ENCODE measurements at regions not wholly inside any gene's neighbourhood (a gene's known extent, or its start where the extent isn't known, plus 50 kb on each side); places are given as distances from the start of the nearest gene placed in this dataset.
A peak's percentile ranks its signal among the peaks of the same experiment; 100 is the strongest.

DNA sequence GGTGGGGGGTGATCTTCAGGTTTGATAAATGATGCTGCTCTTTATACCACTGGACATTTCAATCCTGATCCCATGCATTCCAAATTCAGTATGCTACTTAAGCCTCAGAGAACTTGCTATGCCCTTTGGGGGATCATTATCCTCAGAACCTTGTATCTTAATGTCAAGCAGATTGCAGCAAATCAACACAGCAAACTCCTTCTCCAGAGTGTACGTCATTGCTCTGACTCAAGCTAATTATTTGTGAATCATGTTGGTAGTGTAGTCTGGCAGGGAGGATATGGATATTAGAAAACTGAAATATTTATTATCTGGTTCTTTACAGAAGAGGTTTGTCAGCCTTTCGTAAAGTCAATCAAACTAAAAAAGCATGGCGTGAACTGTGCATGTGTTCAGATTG is 562.5 kb upstream of the FAM98A start:
- Histone ChIP-seq H3K79me2 (replicated peaks; ENCODE audit: insufficient read depth, low read length) (no peaks in the 10 kb centered on the region), H3F3A (ENCODE audit: insufficient read depth, low read length, poor library complexity, severe bottlenecking) (no peaks in the 10 kb centered on the region), H3K9ac (ENCODE audit: low read length) (no peak overlapping the region), H3K27ac (ENCODE audit: low read length) (peak overlapping the region; percentile 29), H3K9me2 (ENCODE audit: insufficient read depth, low read length) (no peaks in the 10 kb centered on the region), H4K20me1 (ENCODE audit: insufficient read depth) (no peaks in the 10 kb centered on the region), H3K9me3 (ENCODE audit: low read length) (no peaks in the 10 kb centered on the region), H3K36me3 (ENCODE audit: insufficient read depth, low read length) (no peaks in the 10 kb centered on the region), H3K27me3 (ENCODE audit: insufficient read depth, low read depth, low read length) (no peaks in the 10 kb centered on the region), H2AFZ (ENCODE audit: low read depth, low read length) (no peak overlapping the region), H3K4me2 (ENCODE audit: low read length) (no peak overlapping the region), H3K4me3 (ENCODE audit: low read length) (no peak overlapping the region)
- TF ChIP-seq SMC3 (conservative IDR thresholded peaks at IDR 0.05; ENCODE audit: poor library complexity) = no peak
- no peak for TF ChIP-seq MXI1 (conservative IDR thresholded peaks at IDR 0.05; ENCODE audit: poor library complexity, severe bottlenecking)
- TF ChIP-seq, protein P1, sequence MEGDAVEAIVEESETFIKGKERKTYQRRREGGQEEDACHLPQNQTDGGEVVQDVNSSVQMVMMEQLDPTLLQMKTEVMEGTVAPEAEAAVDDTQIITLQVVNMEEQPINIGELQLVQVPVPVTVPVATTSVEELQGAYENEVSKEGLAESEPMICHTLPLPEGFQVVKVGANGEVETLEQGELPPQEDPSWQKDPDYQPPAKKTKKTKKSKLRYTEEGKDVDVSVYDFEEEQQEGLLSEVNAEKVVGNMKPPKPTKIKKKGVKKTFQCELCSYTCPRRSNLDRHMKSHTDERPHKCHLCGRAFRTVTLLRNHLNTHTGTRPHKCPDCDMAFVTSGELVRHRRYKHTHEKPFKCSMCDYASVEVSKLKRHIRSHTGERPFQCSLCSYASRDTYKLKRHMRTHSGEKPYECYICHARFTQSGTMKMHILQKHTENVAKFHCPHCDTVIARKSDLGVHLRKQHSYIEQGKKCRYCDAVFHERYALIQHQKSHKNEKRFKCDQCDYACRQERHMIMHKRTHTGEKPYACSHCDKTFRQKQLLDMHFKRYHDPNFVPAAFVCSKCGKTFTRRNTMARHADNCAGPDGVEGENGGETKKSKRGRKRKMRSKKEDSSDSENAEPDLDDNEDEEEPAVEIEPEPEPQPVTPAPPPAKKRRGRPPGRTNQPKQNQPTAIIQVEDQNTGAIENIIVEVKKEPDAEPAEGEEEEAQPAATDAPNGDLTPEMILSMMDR (IDR thresholded peaks at IDR 0.05; ENCODE audit: poor library complexity, severe bottlenecking) = no peak
- no peak for TF ChIP-seq EZH2 (IDR thresholded peaks at IDR 0.05; ENCODE audit: borderline replicate concordance, insufficient read depth, low read length, poor library complexity, severe bottlenecking)
- no peak for TF ChIP-seq EP300 (conservative IDR thresholded peaks at IDR 0.05; ENCODE audit: poor library complexity, severe bottlenecking)
- TF ChIP-seq, protein P2, sequence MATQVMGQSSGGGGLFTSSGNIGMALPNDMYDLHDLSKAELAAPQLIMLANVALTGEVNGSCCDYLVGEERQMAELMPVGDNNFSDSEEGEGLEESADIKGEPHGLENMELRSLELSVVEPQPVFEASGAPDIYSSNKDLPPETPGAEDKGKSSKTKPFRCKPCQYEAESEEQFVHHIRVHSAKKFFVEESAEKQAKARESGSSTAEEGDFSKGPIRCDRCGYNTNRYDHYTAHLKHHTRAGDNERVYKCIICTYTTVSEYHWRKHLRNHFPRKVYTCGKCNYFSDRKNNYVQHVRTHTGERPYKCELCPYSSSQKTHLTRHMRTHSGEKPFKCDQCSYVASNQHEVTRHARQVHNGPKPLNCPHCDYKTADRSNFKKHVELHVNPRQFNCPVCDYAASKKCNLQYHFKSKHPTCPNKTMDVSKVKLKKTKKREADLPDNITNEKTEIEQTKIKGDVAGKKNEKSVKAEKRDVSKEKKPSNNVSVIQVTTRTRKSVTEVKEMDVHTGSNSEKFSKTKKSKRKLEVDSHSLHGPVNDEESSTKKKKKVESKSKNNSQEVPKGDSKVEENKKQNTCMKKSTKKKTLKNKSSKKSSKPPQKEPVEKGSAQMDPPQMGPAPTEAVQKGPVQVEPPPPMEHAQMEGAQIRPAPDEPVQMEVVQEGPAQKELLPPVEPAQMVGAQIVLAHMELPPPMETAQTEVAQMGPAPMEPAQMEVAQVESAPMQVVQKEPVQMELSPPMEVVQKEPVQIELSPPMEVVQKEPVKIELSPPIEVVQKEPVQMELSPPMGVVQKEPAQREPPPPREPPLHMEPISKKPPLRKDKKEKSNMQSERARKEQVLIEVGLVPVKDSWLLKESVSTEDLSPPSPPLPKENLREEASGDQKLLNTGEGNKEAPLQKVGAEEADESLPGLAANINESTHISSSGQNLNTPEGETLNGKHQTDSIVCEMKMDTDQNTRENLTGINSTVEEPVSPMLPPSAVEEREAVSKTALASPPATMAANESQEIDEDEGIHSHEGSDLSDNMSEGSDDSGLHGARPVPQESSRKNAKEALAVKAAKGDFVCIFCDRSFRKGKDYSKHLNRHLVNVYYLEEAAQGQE (IDR thresholded peaks at IDR 0.05; ENCODE audit: borderline replicate concordance) = no peak
- no peak for TF ChIP-seq TAF1 (IDR thresholded peaks at IDR 0.05; ENCODE audit: low read depth)
- no peak for TF ChIP-seq RAD21 (conservative IDR thresholded peaks at IDR 0.05)
- no peak for TF ChIP-seq POLR2AphosphoS5 (IDR thresholded peaks at IDR 0.05)

DNA sequence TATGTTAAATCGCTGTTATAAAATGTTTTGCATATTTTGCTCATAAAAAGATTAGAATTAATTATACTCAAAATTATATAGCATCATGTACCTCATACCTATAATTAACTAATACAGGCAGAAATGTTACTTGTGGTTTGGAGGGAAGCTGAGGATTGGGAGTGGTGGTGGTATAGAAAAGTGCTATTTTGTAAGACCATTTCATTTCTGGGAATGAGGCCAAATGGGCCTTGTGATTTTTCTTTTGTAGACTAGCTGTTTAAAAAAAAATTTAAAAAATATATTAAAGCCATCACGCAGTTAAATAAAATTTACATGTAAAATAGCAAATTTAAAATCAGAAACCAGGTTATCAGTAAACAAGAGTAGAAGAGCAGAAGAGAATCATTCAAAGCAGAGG is 560.8 kb upstream of the FAM98A start:
- Histone ChIP-seq H3F3A (ENCODE audit: insufficient read depth, low read length, poor library complexity, severe bottlenecking) (no peaks in the 10 kb centered on the region), H3K27me3 (ENCODE audit: insufficient read depth, low read depth, low read length) (no peaks in the 10 kb centered on the region), H3K79me2 (replicated peaks; ENCODE audit: insufficient read depth, low read length) (no peaks in the 10 kb centered on the region), H3K36me3 (ENCODE audit: insufficient read depth, low read length) (no peaks in the 10 kb centered on the region), H3K4me3 (ENCODE audit: low read length) (no peak overlapping the region), H3K4me2 (ENCODE audit: low read length) (no peak overlapping the region), H3K27ac (ENCODE audit: low read length) (no peak overlapping the region), H3K9me3 (ENCODE audit: low read length) (no peaks in the 10 kb centered on the region), H3K9ac (ENCODE audit: low read length) (no peak overlapping the region), H2AFZ (ENCODE audit: low read depth, low read length) (no peak overlapping the region), H3K9me2 (ENCODE audit: insufficient read depth, low read length) (no peaks in the 10 kb centered on the region), H4K20me1 (ENCODE audit: insufficient read depth) (no peaks in the 10 kb centered on the region)
- TF ChIP-seq RAD21 (conservative IDR thresholded peaks at IDR 0.05) (no peak), TAF1 (IDR thresholded peaks at IDR 0.05; ENCODE audit: low read depth) (no peak), SMC3 (conservative IDR thresholded peaks at IDR 0.05; ENCODE audit: poor library complexity) (no peak), MXI1 (conservative IDR thresholded peaks at IDR 0.05; ENCODE audit: poor library complexity, severe bottlenecking) (no peak), POLR2AphosphoS5 (IDR thresholded peaks at IDR 0.05) (no peak), EP300 (conservative IDR thresholded peaks at IDR 0.05; ENCODE audit: poor library complexity, severe bottlenecking) (no peak), EZH2 (IDR thresholded peaks at IDR 0.05; ENCODE audit: borderline replicate concordance, insufficient read depth, low read length, poor library complexity, severe bottlenecking) (no peak)
- TF ChIP-seq, protein P2 (IDR thresholded peaks at IDR 0.05; ENCODE audit: borderline replicate concordance) = no peak
- TF ChIP-seq, protein P1 (IDR thresholded peaks at IDR 0.05; ENCODE audit: poor library complexity, severe bottlenecking) = no peak
